ENCODE measurements at regions not wholly inside any gene's neighbourhood (a gene's known extent, or its start where the extent isn't known, plus 50 kb on each side); places are given as distances from the start of the nearest gene placed in this dataset.

- Histone ChIP-seq H3K36me3 (ENCODE audit: control insufficient read depth, insufficient read depth, low read length) (no peaks in the 10 kb centered on the region), H3K4me2 (ENCODE audit: insufficient read depth, low read length) (no peak overlapping the region), H3K27ac (ENCODE audit: extremely low read depth, low read depth, low read length) (no peak overlapping the region), H3K79me2 (ENCODE audit: control insufficient read depth, insufficient read depth, low read length) (no peaks in the 10 kb centered on the region), H3K9ac (ENCODE audit: insufficient read depth in 1 of 2, low read depth in 2 of 2, low read length in 2 of 2) (no peak overlapping the region), H3K9me3 (replicated peaks; ENCODE audit: control insufficient read depth, insufficient read depth, low read depth, low read length) (no peaks in the 10 kb centered on the region), H3K4me3 (no peak overlapping the region), H3K9me1 (ENCODE audit: control insufficient read depth, insufficient read depth, low read length) (no peaks in the 10 kb centered on the region), H4K20me1 (replicated peaks; ENCODE audit: control insufficient read depth, insufficient read depth, low read length) (no peaks in the 10 kb centered on the region), H3K27me3 (ENCODE audit: control insufficient read depth in 2 of 2, insufficient read depth in 2 of 2, low read length in 2 of 2) (no peaks in the 10 kb centered on the region), H2AFZ (ENCODE audit: low read depth, low read length) (no peak overlapping the region), H3K4me1 (replicated peaks in 1 of 2; ENCODE audit: control insufficient read depth in 2 of 2, insufficient read depth in 2 of 2, low read length in 2 of 2) (no peaks in the 10 kb centered on the region)
- ATAC-seq (no peak), FAIRE-seq (no peak), DNase-seq (ENCODE audit: extremely low read depth in 1 of 4, low spot score in 3 of 4) (no peak)
- 0% methylated on average over 3 of the region's 3 CpGs for WGBS (ENCODE audit: insufficient coverage, low coverage, missing lambda C conversion rate)
- CTCF ChIA-PET (ENCODE audit: low intra/inter-chr PET ratio) = no interaction called here
- POLR2A ChIA-PET = no interaction called here
- BruUV-seq (replicated peaks) = no TSS peak
- in situ Hi-C loops (cut with MboI) = no loop called here
- intact Hi-C loops (cut with micrococcal nuclease) = no loop called here
- TF ChIP-seq TFAM (CRISPR knock-in tag; conservative IDR thresholded peaks at IDR 0.05) (no peak), POLR3A (IDR thresholded peaks at IDR 0.05; ENCODE audit: borderline replicate concordance, extremely low read depth, insufficient read depth, insufficient read length) (no peak), NBN (IDR thresholded peaks at IDR 0.05; ENCODE audit: low read depth) (no peak), E2F1 (CRISPR knock-in tag; IDR thresholded peaks at IDR 0.05) (no peak), CTBP1 (IDR thresholded peaks at IDR 0.05; ENCODE audit: borderline replicate concordance) (no peak), ELK1 (CRISPR knock-in tag; IDR thresholded peaks at IDR 0.05) (no peak), KDM5B (IDR thresholded peaks at IDR 0.05; ENCODE audit: insufficient replicate concordance, low read depth, low read length) (no peak), SMARCA5 (IDR thresholded peaks at IDR 0.05) (no peak), C11orf30 (IDR thresholded peaks at IDR 0.05; ENCODE audit: low read depth) (no peak), HMGXB4 (CRISPR knock-in tag; IDR thresholded peaks at IDR 0.05) (no peak), SMAD4 (CRISPR knock-in tag; conservative IDR thresholded peaks at IDR 0.05) (no peak), PKNOX1 (IDR thresholded peaks at IDR 0.05) (no peak), E2F3 (CRISPR knock-in tag; IDR thresholded peaks at IDR 0.05) (no peak), TFE3 (CRISPR knock-in tag; IDR thresholded peaks at IDR 0.05) (no peak)
Observed at GRCh38 chr1:58003059-58003458, 543.5 kb downstream of the OMA1 start.

All from K562 (cell line).